Activated T-cell treated with anti-CD3 and anti-CD28 coated beads, Interleukin-2, amount 50 U/mL, for 24 hours (primary cell): ENCODE measurements at regions not wholly inside any gene's neighbourhood (a gene's known extent, or its start where the extent isn't known, plus 50 kb on each side); places are given as distances from the start of the nearest gene placed in this dataset.

ENCODE experiments used
- DNase-seq: peaks from one replicate; pipeline ENCODE4 v3.0.0-alpha.2; 2020
- H3K27ac Mint-ChIP-seq: 2 replicates; pipeline ENCODE4 v1.8.0; 2020; ENCODE audit warnings: mild to moderate bottlenecking, mixed read lengths
- H3K27me3 Mint-ChIP-seq: 2 replicates; pipeline ENCODE4 v1.8.0; 2020; ENCODE audit warnings: mixed read lengths
- H3K36me3 Mint-ChIP-seq: 2 replicates; pipeline ENCODE4 v1.8.0; 2020; ENCODE audit warnings: low read depth, mixed read lengths
- H3K4me1 Mint-ChIP-seq: 2 replicates; pipeline ENCODE4 v1.8.0; 2020; ENCODE audit warnings: low read depth, mixed read lengths
- H3K4me3 Mint-ChIP-seq: 2 replicates; pipeline ENCODE4 v1.8.0; 2020; ENCODE audit warnings: mild to moderate bottlenecking, moderate library complexity, mixed read lengths
- H3K9me3 Mint-ChIP-seq: 2 replicates; pipeline ENCODE4 v1.8.0; 2020; ENCODE audit warnings: mixed read lengths

GRCh38 chr5:142498298-142498697, 173.5 kb upstream of the SPRY4 start:
- Mint-ChIP-seq H3K4me3 (no peak overlapping the region), H3K36me3 (no peaks in the 10 kb centered on the region)

DNA sequence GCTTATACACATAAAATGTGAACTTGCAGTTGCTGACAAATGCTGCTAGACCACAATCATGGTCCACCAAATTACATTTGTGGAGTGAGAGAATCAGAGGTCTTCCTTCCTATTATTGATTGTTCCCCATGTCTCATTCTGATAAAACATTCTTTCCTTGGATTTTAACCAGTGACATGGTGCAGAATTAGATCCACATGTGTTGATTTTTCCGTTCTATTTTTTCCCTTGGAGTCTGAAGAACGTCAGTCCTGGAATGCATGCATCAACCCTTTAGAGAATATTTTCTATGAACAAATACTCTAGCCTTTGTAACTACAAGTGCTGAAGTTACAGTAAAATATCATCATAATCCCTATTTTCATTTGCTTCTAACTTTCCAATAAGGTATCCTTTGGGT, 170.7 kb upstream of the SPRY4 start:
- no peak overlapping the region for H3K4me3 Mint-ChIP-seq
- peaks cover 5% of the 10 kb centered on the region for H3K4me1 Mint-ChIP-seq
- H3K27me3 Mint-ChIP-seq = no peaks in the 10 kb centered on the region
- DNase-seq = no peak
- H3K27ac Mint-ChIP-seq = no peak overlapping the region
- H3K36me3 Mint-ChIP-seq = no peaks in the 10 kb centered on the region
- H3K9me3 Mint-ChIP-seq = no peaks in the 10 kb centered on the region

More at GRCh38 chr5:142498298-142498697, 173.5 kb upstream of the SPRY4 start:
- Mint-ChIP-seq H3K27me3 (no peaks in the 10 kb centered on the region), H3K27ac (no peak overlapping the region), H3K4me1 (peaks cover 3% of the 10 kb centered on the region), H3K9me3 (no peaks in the 10 kb centered on the region)
- DNase-seq = no peak

DNA sequence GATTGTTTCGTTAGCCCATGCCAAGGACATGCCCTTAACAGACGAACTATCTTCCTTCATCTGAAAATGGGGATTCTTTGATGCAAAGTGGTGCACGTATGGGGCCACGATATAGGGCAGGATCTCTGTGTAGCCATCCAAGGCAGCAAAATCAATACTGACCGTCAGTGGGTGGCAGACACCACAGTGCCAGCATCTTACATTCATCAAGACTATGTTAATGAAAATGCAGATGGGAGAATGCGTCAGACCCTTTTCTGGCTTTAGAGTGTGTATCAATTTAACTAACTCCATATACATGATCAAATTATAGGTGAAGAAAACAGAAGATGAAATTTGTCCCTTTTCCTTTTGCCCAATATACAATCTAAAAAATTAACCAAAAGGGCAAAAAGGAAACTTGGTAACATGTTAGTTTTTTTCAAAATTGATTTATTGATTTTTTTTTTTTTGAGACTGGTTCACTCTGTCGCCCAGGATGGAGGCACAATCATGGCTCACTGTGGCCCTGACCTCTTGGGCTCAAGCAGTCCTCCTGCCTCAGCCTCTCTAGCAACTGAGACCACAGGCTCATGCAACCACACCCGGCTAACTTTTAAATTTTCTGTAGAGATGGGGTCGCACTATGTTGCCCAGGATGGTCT, 169.2 kb upstream of the SPRY4 start:
- Mint-ChIP-seq H3K36me3 (no peaks in the 10 kb centered on the region), H3K9me3 (no peaks in the 10 kb centered on the region), H3K27ac (no peak overlapping the region), H3K4me3 (no peak overlapping the region), H3K27me3 (no peaks in the 10 kb centered on the region), H3K4me1 (peaks cover 5% of the 10 kb centered on the region)
- no peak for DNase-seq

DNA sequence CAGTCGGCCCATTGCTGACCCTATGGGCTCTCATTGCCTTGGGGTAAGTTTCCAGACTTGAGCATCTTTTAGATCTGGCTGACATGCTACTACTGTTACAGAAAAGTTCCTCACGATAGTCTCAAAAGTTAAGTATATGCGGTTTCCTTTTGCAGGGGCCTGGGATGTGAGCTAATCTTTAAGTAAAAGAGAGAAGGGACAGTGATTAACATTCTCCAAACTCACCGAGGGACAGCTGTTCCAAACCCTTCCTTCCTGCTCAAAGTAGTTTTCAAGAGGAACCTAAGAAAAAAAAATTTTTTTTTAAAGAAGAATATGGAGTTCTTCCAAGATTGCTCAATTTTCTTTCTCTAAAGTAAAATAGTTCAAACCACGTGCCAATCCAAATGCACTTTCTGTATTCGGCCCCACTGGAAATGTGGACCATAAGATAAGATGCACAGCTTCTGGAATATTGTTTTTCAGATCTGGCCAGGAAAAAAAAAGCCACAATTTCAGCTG, 168.0 kb upstream of the SPRY4 start:
- Mint-ChIP-seq H3K4me1 (peaks cover 5% of the 10 kb centered on the region), H3K27ac (no peak overlapping the region), H3K4me3 (no peak overlapping the region), H3K9me3 (no peaks in the 10 kb centered on the region), H3K36me3 (no peaks in the 10 kb centered on the region), H3K27me3 (no peaks in the 10 kb centered on the region)
- DNase-seq = no peak

DNA sequence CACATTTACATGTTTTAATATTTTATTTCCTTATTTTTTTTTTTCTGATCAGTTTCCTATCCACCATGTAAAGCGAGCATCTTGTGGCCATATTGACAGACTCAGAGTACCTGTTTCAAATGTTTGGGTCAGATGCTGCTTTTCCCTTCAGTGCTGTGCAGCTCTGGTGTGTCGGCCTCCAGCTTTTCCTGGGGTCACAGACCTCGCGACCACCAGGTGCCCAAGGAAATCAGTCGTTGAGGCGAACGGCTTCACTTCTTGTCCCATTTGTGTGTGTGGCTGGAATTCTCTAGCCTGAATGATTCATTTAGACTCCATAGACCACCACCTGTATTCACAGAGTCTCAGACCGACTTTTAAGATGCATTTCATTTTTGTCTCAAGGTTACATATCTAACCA, 166.9 kb upstream of the SPRY4 start:
- Mint-ChIP-seq H3K9me3 (no peaks in the 10 kb centered on the region), H3K27me3 (no peaks in the 10 kb centered on the region), H3K36me3 (no peaks in the 10 kb centered on the region), H3K4me3 (no peak overlapping the region), H3K27ac (no peak overlapping the region), H3K4me1 (peaks cover 5% of the 10 kb centered on the region)
- no peak for DNase-seq

- no peaks in the 10 kb centered on the region for H3K9me3 Mint-ChIP-seq
- no peaks in the 10 kb centered on the region for H3K27me3 Mint-ChIP-seq
- H3K4me3 Mint-ChIP-seq = no peak overlapping the region
- no peak overlapping the region for H3K27ac Mint-ChIP-seq
- H3K4me1 Mint-ChIP-seq = peaks cover 5% of the 10 kb centered on the region
- no peaks in the 10 kb centered on the region for H3K36me3 Mint-ChIP-seq
- DNase-seq = no peak
These were observed 166.4 kb upstream of the SPRY4 start for GRCh38 chr5:142491270-142491669.

- DNase-seq = no peak
- H3K36me3 Mint-ChIP-seq = no peaks in the 10 kb centered on the region
- no peak overlapping the region for H3K27ac Mint-ChIP-seq
- no peak overlapping the region for H3K4me3 Mint-ChIP-seq
- H3K9me3 Mint-ChIP-seq = peaks cover 9% of the 10 kb centered on the region
- H3K27me3 Mint-ChIP-seq = no peaks in the 10 kb centered on the region
- H3K4me1 Mint-ChIP-seq = peaks cover 2% of the 10 kb centered on the region
These were observed 161.8 kb upstream of the SPRY4 start for GRCh38 chr5:142486581-142486980.

- H3K36me3 Mint-ChIP-seq = no peaks in the 10 kb centered on the region
- no peaks in the 10 kb centered on the region for H3K27me3 Mint-ChIP-seq
- peaks cover 9% of the 10 kb centered on the region for H3K9me3 Mint-ChIP-seq
- H3K27ac Mint-ChIP-seq = no peak overlapping the region
- DNase-seq = no peak
- H3K4me3 Mint-ChIP-seq = no peak overlapping the region
- peaks cover 6% of the 10 kb centered on the region for H3K4me1 Mint-ChIP-seq
These were observed 161.2 kb upstream of the SPRY4 start for GRCh38 chr5:142486020-142486419.

DNA sequence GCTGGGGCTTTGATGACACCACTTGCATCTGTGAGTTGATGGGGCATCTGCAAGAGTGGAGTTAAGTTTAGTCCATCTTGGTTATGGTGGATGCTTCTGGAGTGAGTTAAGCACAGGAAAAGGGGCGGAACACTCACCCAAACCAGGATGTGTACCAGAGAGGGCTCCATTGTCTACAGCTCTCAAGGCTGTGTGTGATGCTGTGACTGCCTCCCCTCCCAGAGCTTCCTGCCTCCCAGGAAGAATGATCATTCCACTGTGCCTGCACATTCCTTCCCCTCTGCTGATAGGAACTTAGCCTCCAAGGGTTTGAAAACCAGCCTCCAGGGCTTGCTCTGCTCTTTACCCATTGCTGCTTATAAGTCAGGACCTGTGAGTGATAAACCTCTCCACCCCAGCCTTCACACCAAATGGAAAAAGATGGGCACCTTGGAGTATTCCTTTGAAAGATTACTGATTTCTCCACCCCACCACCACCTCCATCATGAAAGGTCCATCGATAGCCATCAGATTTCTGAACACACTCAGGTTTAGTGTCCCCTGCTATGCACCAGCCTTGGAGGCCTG, 160.1 kb upstream of the SPRY4 start:
- Mint-ChIP-seq H3K36me3 (no peaks in the 10 kb centered on the region), H3K27ac (no peak overlapping the region), H3K27me3 (no peaks in the 10 kb centered on the region), H3K4me3 (no peak overlapping the region), H3K4me1 (peaks cover 6% of the 10 kb centered on the region), H3K9me3 (peaks cover 9% of the 10 kb centered on the region)
- no peak for DNase-seq

DNA sequence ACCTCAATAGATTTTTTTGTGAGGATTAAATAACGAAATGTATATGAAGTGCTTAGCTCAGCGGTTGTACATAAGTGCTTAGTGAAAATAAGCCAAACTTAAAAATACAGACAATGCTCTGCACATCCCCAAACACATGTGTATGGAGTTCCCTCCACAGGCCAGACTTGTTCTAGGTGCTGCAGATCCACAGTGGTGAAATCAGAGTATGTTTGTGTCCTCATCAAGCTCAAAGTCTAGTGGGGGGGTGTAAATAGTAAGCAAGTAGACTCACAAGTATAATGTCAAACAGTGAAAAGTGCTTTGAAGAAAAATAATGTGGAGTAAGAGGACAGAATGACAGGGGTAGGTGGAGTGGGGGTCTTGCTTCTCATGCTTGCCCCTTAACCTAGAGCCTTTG, 157.4 kb upstream of the SPRY4 start:
- Mint-ChIP-seq H3K36me3 (no peaks in the 10 kb centered on the region), H3K4me1 (peaks cover 6% of the 10 kb centered on the region), H3K27me3 (no peaks in the 10 kb centered on the region), H3K4me3 (no peak overlapping the region), H3K9me3 (peaks cover 20% of the 10 kb centered on the region), H3K27ac (no peak overlapping the region)
- no peak for DNase-seq

- no peak for DNase-seq
- Mint-ChIP-seq H3K4me3 (no peak overlapping the region), H3K27ac (no peak overlapping the region), H3K9me3 (peaks cover 20% of the 10 kb centered on the region), H3K4me1 (peaks cover 6% of the 10 kb centered on the region), H3K27me3 (no peaks in the 10 kb centered on the region), H3K36me3 (no peaks in the 10 kb centered on the region)
These were observed 156.6 kb upstream of the SPRY4 start for GRCh38 chr5:142481410-142481809.

- no peak for DNase-seq
- H3K4me3 Mint-ChIP-seq = no peak overlapping the region
- no peak overlapping the region for H3K27ac Mint-ChIP-seq
- peaks cover 10% of the 10 kb centered on the region for H3K9me3 Mint-ChIP-seq
- peaks cover 6% of the 10 kb centered on the region for H3K4me1 Mint-ChIP-seq
- H3K27me3 Mint-ChIP-seq = no peaks in the 10 kb centered on the region
- no peaks in the 10 kb centered on the region for H3K36me3 Mint-ChIP-seq
These were observed 155.2 kb upstream of the SPRY4 start for GRCh38 chr5:142479854-142480519.

GRCh38 chr5:142479150-142479549, 154.3 kb upstream of the SPRY4 start:
- Mint-ChIP-seq H3K36me3 (no peaks in the 10 kb centered on the region), H3K27me3 (no peaks in the 10 kb centered on the region), H3K4me3 (no peak overlapping the region), H3K4me1 (peaks cover 10% of the 10 kb centered on the region), H3K9me3 (peaks cover 10% of the 10 kb centered on the region), H3K27ac (no peak overlapping the region)
- DNase-seq = no peak

DNA sequence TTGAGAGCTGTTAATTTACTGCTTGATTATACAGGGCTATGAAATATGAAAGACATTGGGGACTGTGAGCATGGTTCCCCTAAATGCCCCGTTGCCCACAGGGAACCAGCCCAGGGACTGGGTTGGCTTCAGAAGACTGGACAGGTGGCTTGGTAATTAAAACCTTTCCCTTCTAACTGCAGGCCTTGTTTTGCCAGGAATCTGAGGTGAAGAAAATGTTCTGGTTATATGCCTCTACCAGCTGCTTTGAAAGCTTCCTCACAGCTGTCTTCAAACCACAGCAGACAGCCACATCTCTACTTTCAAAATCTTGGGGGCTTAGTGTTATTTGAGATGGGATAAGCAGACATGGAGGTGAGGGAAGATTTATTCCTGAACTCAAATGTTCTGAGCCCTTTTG, 153.3 kb upstream of the SPRY4 start:
- Mint-ChIP-seq H3K4me3 (no peak overlapping the region), H3K36me3 (no peaks in the 10 kb centered on the region), H3K27me3 (no peaks in the 10 kb centered on the region), H3K4me1 (peaks cover 14% of the 10 kb centered on the region), H3K9me3 (peaks cover 10% of the 10 kb centered on the region), H3K27ac (no peak overlapping the region)
- no peak for DNase-seq

DNA sequence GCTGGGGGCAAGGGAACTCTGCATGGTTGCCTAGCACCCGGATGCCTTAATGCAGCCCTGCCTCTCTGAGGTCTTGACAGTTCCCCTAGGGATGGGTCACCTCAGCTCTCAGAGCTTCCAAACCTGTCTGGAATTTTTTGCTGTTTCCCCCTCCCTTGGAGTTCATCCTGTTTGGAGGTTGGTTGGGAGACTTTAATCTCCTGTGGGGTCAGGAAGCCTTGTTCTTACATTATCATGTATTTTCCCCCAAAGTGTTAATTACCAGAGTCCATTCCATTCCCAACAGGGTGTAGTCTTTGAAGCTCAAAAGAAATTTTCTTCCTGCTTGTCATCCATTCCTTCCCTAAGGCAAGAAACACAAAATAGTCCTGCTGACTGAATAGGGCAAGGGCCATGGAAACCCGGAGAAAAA, 150.3 kb upstream of the SPRY4 start:
- no peak for DNase-seq
- Mint-ChIP-seq H3K36me3 (no peaks in the 10 kb centered on the region), H3K27me3 (no peaks in the 10 kb centered on the region), H3K27ac (no peak overlapping the region), H3K4me3 (no peak overlapping the region), H3K9me3 (peaks cover 10% of the 10 kb centered on the region), H3K4me1 (peaks cover 30% of the 10 kb centered on the region)
